ENCODE measurements at regions not wholly inside any gene's neighbourhood (a gene's known extent, or its start where the extent isn't known, plus 50 kb on each side); places are given as distances from the start of the nearest gene placed in this dataset.

GRCh38 chr1:97006044-97006661, 284.6 kb downstream of the PTBP2 start:
- TF ChIP-seq EZH2 (IDR thresholded peaks at IDR 0.05) = no peak
- TF ChIP-seq POLR2AphosphoS5 (IDR thresholded peaks at IDR 0.05; ENCODE audit: borderline replicate concordance, low read depth, low read length) = no peak

All from SK-N-MC (cell line).